B cell (primary cell): ENCODE measurements at regions not wholly inside any gene's neighbourhood (a gene's known extent, or its start where the extent isn't known, plus 50 kb on each side); places are given as distances from the start of the nearest gene placed in this dataset.

Experiments
- ATAC-seq: fragments of 200-7000 bp; cut with Tn5 transposase; one replicate; pipeline ENCODE4 v1.10.0; 2021; ENCODE audit warnings: low read depth, mild to moderate bottlenecking, moderate number of reproducible peaks, moderate library complexity
- CTCF ChIA-PET: fragments of 350-600 bp; sonication (Branson Sonifier 250); formaldehyde crosslinking; loops from one replicate; lab custom pipeline; 2021; ENCODE audit warnings: antibody characterized with exemption, inconsistent platforms; lab: Charles Lee
- POLR2A ChIA-PET: fragments of 350-600 bp; sonication (Branson Sonifier 250); formaldehyde crosslinking; loops from one replicate; lab custom pipeline; 2021; ENCODE audit warnings: antibody characterized with exemption; lab: Charles Lee
- DNase-seq: peaks from one replicate; pipeline ENCODE4 v3.0.0; 2013
- H2AFZ ChIP-seq: 2 replicates; pipeline ENCODE4 v1.6.1; 2012; ENCODE audit warnings: mild to moderate bottlenecking, low read depth, low read length; ENCODE audit not compliant: insufficient read depth, poor library complexity, severe bottlenecking
- H3K27ac ChIP-seq, 2 donors: 1 replicate in 1 of 2; 2 replicates in 1 of 2; pipeline ENCODE4 v1.5.1; 2012 to 2013; ENCODE audit warnings: low read length in 2 of 2, mild to moderate bottlenecking in 2 of 2, moderate library complexity in 1 of 2
- H3K27me3 ChIP-seq, 4 experiments: fragments of 200-600 bp in 1 of 4; sonication (generic) in 1 of 4; replicated peaks in 1 of 4; 1 replicate in 2 of 4; 2 replicates in 2 of 4; pipeline versions ENCODE4 v1.6.1 to v1.7.0; 2013 to 2016; ENCODE audit warnings: low read length in 3 of 4, mild to moderate bottlenecking in 2 of 4, mixed read lengths in 1 of 4, moderate library complexity in 1 of 4; ENCODE audit not compliant: insufficient read depth in 4 of 4, control insufficient read depth in 3 of 4; ENCODE audit errors: control extremely low read depth in 1 of 4
- H3K36me3 ChIP-seq, 2 experiments: replicated peaks in 1 of 2; 1 replicate in 1 of 2; 2 replicates in 1 of 2; pipeline versions ENCODE4 v1.6.1 to v1.7.1; 2013; ENCODE audit warnings: low read length in 1 of 2; ENCODE audit not compliant: insufficient read depth in 2 of 2, control insufficient read depth in 1 of 2; ENCODE audit errors: control extremely low read depth in 1 of 2, extremely low read depth in 1 of 2
- H3K4me1 ChIP-seq, 2 donors: fragments of 200-600 bp in 1 of 2; sonication (generic) in 1 of 2; 1 replicate in 1 of 2; 2 replicates in 1 of 2; pipeline versions ENCODE4 v1.5.1 to v1.6.1; 2013 to 2017; ENCODE audit warnings: low read length in 2 of 2; ENCODE audit not compliant: control insufficient read depth in 2 of 2, insufficient read depth in 2 of 2
- H3K4me2 ChIP-seq: replicated peaks from 2 replicates; pipeline ENCODE3; 2012; ENCODE audit warnings: mild to moderate bottlenecking, low read depth, low read length; ENCODE audit not compliant: poor library complexity, severe bottlenecking
- H3K4me3 ChIP-seq, 5 experiments: fragments of 200-600 bp in 1 of 5; sonication (generic) in 1 of 5; 1 replicate in 3 of 5; 2 replicates in 2 of 5; pipeline versions ENCODE4 v1.5.1 to v1.7.0; 2011 to 2016; ENCODE audit warnings: low read length in 4 of 5, mild to moderate bottlenecking in 4 of 5, low read depth in 2 of 5, control low read depth in 1 of 5, moderate library complexity in 1 of 5; ENCODE audit not compliant: insufficient read depth in 1 of 5; ENCODE audit errors: control extremely low read depth in 1 of 5, extremely low read depth in 1 of 5
- H3K79me2 ChIP-seq: fragments of 200-600 bp; sonication (generic); one replicate; pipeline ENCODE4 v1.6.0; 2016; ENCODE audit warnings: low read length; ENCODE audit not compliant: control insufficient read depth, insufficient read depth
- H3K9ac ChIP-seq: fragments of 200-600 bp; sonication (generic); 2 replicates; pipeline ENCODE4 v1.6.1; 2017; ENCODE audit warnings: mild to moderate bottlenecking, low read length, moderate library complexity
- H3K9me3 ChIP-seq, 3 donors: one replicate each; pipeline versions ENCODE4 v1.6.1 to v1.7.1; 2013; ENCODE audit warnings: low read length in 2 of 3; ENCODE audit not compliant: control insufficient read depth in 2 of 3, insufficient read depth in 1 of 3; ENCODE audit errors: control extremely low read depth in 1 of 3
- H4K20me1 ChIP-seq: 2 replicates; pipeline ENCODE4 v1.6.0; 2012; ENCODE audit warnings: mild to moderate bottlenecking, low read length; ENCODE audit not compliant: insufficient read depth, control insufficient read depth, poor library complexity, severe bottlenecking
- H3K27ac Mint-ChIP-seq: one replicate; pipeline ENCODE4 v1.8.0; 2021; ENCODE audit warnings: mixed read lengths
- H3K27me3 Mint-ChIP-seq: one replicate; pipeline ENCODE4 v1.8.0; 2021; ENCODE audit warnings: mixed read lengths
- H3K4me1 Mint-ChIP-seq: one replicate; pipeline ENCODE4 v1.8.0; 2021; ENCODE audit warnings: mixed read lengths
- H3K4me3 Mint-ChIP-seq: one replicate; pipeline ENCODE4 v1.8.0; 2021; ENCODE audit warnings: mixed read lengths
- H3K9me3 Mint-ChIP-seq: one replicate; pipeline ENCODE4 v1.8.0; 2022; ENCODE audit warnings: mixed read lengths; ENCODE audit not compliant: insufficient read depth
- EZH2 ChIP-seq: IDR thresholded peaks from 2 replicates; pipeline ENCODE4 v1.6.1; 2012; ENCODE audit warnings: borderline replicate concordance, low read depth, mild to moderate bottlenecking, moderate library complexity, low read length; ENCODE audit not compliant: insufficient read depth, poor library complexity, severe bottlenecking
- intact Hi-C: fragments of 100-400 bp; cut with micrococcal nuclease; formaldehyde crosslinking; loops from one replicate; pipeline ENCODE4 v1.10.0; 2022
- TF ChIP-seq, protein P1 (sequence below): fragments of 200-600 bp; IDR thresholded peaks from one replicate; pipeline ENCODE4 v1.8.0; 2022; ENCODE audit warnings: antibody characterized with exemption, mild to moderate bottlenecking

DNA sequence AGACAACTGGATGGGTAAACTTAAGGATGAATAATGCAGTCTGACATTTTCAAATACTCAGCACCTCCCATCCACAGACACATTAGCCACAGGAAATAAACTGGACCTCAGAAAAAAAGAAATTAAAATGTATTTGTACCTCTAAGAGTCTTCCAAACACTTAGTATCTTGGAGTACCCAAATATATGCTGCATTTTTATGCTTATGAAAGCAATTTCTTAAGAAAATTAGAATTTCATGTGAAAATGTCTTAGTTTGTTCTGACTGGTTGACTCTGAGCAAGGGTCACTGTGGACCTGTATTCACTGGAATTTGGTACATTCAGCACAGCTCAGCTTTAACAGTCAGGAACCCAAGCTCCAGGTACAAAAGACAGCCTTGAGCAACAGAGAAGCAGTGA lies 216.2 kb upstream of the UBE2E2 start:
- ChIA-PET CTCF (no interaction called here), POLR2A (no interaction called here)
- intact Hi-C loops: no loop called here
- no peak for TF ChIP-seq EZH2
- TF ChIP-seq, protein P1, sequence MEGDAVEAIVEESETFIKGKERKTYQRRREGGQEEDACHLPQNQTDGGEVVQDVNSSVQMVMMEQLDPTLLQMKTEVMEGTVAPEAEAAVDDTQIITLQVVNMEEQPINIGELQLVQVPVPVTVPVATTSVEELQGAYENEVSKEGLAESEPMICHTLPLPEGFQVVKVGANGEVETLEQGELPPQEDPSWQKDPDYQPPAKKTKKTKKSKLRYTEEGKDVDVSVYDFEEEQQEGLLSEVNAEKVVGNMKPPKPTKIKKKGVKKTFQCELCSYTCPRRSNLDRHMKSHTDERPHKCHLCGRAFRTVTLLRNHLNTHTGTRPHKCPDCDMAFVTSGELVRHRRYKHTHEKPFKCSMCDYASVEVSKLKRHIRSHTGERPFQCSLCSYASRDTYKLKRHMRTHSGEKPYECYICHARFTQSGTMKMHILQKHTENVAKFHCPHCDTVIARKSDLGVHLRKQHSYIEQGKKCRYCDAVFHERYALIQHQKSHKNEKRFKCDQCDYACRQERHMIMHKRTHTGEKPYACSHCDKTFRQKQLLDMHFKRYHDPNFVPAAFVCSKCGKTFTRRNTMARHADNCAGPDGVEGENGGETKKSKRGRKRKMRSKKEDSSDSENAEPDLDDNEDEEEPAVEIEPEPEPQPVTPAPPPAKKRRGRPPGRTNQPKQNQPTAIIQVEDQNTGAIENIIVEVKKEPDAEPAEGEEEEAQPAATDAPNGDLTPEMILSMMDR: no peak
- no peaks in the 10 kb centered on the region for H3K4me1 ChIP-seq
- H3K27me3 ChIP-seq: no peaks in the 10 kb centered on the region
- no peaks in the 10 kb centered on the region for H3K4me1 Mint-ChIP-seq
- no peak overlapping the region for H3K9ac ChIP-seq
- H4K20me1 ChIP-seq: no peaks in the 10 kb centered on the region
- ATAC-seq: no peak
- no peaks in the 10 kb centered on the region for H3K79me2 ChIP-seq
- H2AFZ ChIP-seq: no peak overlapping the region
- H3K27ac ChIP-seq: no peak overlapping the region
- no peak overlapping the region for H3K4me3 ChIP-seq
- peaks cover 6% of the 10 kb centered on the region for H3K27me3 Mint-ChIP-seq
- no peak overlapping the region for H3K4me3 Mint-ChIP-seq
- H3K9me3 ChIP-seq: peaks cover 0 to 17% (median 3%) of the 10 kb centered on the region in 3 donors
- H3K36me3 ChIP-seq: no peaks in the 10 kb centered on the region
- no peak overlapping the region for H3K27ac Mint-ChIP-seq
- DNase-seq: no peak
- peaks cover 3% of the 10 kb centered on the region for H3K9me3 Mint-ChIP-seq
- H3K4me2 ChIP-seq: no peak overlapping the region

- H3K27ac Mint-ChIP-seq: no peak overlapping the region
- peaks cover 3% of the 10 kb centered on the region for H3K9me3 Mint-ChIP-seq
- H4K20me1 ChIP-seq: no peaks in the 10 kb centered on the region
- no peaks in the 10 kb centered on the region for H3K4me1 Mint-ChIP-seq
- H3K4me3 Mint-ChIP-seq: no peak overlapping the region
- H3K9ac ChIP-seq: no peak overlapping the region
- TF ChIP-seq, protein P1: no peak
- no peak for TF ChIP-seq EZH2
- peaks cover 4% of the 10 kb centered on the region for H3K27me3 Mint-ChIP-seq
- H3K79me2 ChIP-seq: no peaks in the 10 kb centered on the region
- H2AFZ ChIP-seq: no peak overlapping the region
- no peak overlapping the region for H3K4me2 ChIP-seq
- H3K4me1 ChIP-seq: no peaks in the 10 kb centered on the region
- ChIA-PET POLR2A (no interaction called here), CTCF (no interaction called here)
- H3K9me3 ChIP-seq: peaks cover 0 to 17% (median 3%) of the 10 kb centered on the region in 3 donors
- no peak for DNase-seq
- no peak overlapping the region for H3K27ac ChIP-seq
- H3K4me3 ChIP-seq: no peak overlapping the region
- intact Hi-C loops: no loop called here
- no peaks in the 10 kb centered on the region for H3K36me3 ChIP-seq
- no peak for ATAC-seq
- no peaks in the 10 kb centered on the region for H3K27me3 ChIP-seq
Observed at GRCh38 chr3:22988566-22988965, 214.6 kb upstream of the UBE2E2 start.
